ENCODE measurements at regions not wholly inside any gene's neighbourhood (a gene's known extent, or its start where the extent isn't known, plus 50 kb on each side); places are given as distances from the start of the nearest gene placed in this dataset.
"Not testable (repeated sequence)": the region's sequence is repeated elsewhere in the genome, so short reads cannot be mapped to it uniquely, and the experiment has no call there.

DNA sequence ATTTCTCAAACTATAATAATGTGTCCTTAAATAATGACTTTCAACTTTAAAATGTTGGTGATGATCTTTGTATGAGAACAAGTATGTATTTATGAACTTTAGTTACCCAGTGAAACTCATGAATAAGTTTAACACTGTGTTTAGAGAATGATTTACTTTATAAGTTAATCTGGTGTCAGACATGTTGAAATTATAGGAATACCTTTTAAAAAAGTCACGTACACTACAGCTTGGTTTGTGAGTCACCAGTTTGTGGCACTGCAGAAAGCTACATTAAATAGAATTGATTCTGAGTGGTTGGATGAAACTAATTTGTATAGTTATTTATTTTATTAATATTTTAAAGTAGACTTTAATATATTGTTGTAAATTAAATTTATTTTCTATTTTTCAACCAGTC lies 1366.2 kb upstream of the PCDH20 start:
- no peak for FAIRE-seq
- no peak for DNase-seq (ENCODE audit: insufficient read length, low spot score)
- TF ChIP-seq POLR2A (IDR thresholded peaks at IDR 0.05; ENCODE audit: low read depth, low read length), result no peak

DNA sequence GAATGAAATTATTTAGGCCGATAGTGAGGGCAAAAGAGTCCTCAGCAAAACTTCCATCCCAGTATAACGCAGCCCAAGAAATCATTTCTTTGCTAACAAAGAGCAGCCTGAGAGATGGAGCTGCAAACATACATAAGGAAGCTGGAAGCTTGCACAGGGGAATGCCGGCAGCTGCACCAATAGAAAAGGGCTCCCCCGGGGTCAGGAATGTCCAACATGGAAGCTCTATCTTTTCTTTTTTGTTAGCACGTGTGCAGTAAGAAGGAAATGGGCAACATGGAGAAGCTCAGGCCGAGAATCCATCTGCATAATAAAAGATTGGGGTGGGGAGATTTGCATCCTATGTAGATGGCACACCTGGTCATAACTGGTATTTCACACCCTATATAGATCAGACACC lies 1363.5 kb upstream of the PCDH20 start:
- DNase-seq (ENCODE audit: insufficient read length, low spot score), result no peak
- no peak for TF ChIP-seq POLR2A (IDR thresholded peaks at IDR 0.05; ENCODE audit: low read depth, low read length)
- FAIRE-seq, result no peak

DNA sequence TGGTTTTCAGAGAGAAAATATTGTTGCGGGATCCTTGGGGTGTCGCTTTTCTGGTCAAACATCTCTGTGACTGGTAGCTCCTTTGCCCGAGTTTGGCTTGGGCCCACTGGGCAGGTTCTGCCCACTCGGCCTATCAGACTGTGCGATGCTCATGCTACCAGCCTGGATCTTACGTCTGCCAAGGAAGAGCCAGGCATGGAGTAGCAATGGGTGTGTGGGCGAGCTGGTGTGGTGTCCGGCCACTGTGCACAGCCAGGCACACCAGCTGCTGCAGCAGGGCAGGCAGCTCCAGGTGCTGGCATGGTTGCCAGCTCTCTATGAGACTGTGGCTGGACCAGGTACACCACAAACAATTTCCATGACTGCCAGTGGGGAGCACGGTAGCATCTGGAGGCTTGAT lies 1351.8 kb upstream of the PCDH20 start:
- FAIRE-seq (no peak), DNase-seq (ENCODE audit: insufficient read length, low spot score) (no peak)
- no peak for TF ChIP-seq POLR2A (IDR thresholded peaks at IDR 0.05; ENCODE audit: low read depth, low read length)

DNA sequence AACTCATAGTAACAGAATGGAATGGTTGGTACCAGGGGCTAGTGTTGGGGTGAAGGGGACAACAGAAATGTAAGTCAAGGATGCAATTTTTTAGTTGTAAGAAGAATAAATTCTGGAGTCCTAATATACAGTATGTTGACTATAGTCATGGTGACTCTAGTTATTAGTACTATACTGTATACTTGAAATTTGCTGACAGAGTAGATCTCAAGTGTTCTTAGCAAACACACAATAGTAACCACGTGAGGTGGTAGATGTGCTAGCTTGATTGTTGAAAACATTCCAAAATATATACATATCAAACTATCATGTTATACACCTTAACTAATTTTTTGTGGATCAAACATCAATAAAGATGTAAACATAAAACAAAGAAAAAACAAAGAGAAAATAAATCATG lies 1345.1 kb upstream of the PCDH20 start:
- DNase-seq (ENCODE audit: insufficient read length, low spot score) (no peak), FAIRE-seq (no peak)
- TF ChIP-seq POLR2A (IDR thresholded peaks at IDR 0.05; ENCODE audit: low read depth, low read length), result no peak

DNA sequence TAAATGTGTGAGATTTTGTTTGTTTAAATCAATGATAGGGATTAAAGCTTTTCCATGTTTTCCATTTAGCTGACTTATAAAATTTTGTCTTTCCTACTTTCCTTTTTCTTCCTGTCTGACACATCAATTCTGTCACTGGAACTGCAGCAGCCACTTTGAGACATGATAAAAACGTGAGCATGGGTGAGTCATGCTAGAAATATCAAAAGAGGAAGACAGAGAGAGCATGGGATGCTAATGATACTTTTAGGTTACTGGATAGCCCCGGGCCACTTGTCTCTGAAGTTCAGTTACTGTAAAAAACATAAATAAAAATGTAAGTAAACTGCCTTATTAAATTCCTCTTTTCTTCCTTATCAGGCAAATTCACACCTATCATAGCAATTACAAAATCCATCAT lies 1332.0 kb upstream of the PCDH20 start:
- no peak for FAIRE-seq

DNA sequence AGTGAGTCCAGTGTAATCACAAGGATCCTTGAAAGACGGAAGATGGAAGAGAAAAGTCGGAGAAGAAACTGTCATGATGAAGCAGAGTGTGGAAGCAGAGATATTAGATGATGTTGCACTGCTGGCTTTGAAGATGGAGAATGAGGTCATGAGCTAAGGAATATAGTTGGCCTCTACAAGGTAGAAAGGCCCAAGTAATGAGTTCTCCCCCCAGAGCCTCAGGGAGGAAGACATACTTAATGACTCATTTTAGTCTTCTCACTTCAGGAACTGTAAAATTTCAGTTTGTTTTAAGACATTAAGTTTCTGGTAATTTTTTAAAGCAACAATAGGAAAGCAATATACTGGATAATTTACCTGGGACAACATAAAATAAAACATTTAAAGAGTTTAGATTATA lies 1331.5 kb upstream of the PCDH20 start:
- no peak for DNase-seq (ENCODE audit: insufficient read length, low spot score)
- FAIRE-seq, result no peak
- TF ChIP-seq POLR2A (IDR thresholded peaks at IDR 0.05; ENCODE audit: low read depth, low read length), result no peak

More for the DNA sequence above, 1332.0 kb upstream of the PCDH20 start:
- TF ChIP-seq POLR2A (IDR thresholded peaks at IDR 0.05; ENCODE audit: low read depth, low read length), result no peak
- DNase-seq (ENCODE audit: insufficient read length, low spot score), result no peak

DNA sequence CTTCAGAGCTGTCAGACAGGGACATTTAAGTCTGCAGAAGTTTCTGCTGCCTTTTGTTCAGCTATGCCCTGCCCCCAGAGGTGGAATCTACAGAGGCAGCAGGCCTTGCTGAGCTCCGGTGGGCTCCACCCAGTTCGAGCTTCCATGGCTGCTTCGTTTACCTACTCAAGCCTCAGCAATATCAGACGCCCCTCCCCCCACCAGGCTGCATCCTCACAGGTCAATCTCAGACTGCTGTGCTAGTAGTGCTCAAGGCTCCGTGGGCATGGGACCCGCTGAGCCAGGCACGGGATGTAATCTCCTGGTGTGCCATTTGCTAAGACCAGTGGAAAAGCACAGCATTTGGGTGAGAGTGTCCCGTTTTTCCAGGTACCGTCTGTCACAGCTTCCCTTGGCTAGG lies 1314.1 kb upstream of the PCDH20 start:
- not testable (repeated sequence) for DNase-seq (ENCODE audit: insufficient read length, low spot score); FAIRE-seq

DNA sequence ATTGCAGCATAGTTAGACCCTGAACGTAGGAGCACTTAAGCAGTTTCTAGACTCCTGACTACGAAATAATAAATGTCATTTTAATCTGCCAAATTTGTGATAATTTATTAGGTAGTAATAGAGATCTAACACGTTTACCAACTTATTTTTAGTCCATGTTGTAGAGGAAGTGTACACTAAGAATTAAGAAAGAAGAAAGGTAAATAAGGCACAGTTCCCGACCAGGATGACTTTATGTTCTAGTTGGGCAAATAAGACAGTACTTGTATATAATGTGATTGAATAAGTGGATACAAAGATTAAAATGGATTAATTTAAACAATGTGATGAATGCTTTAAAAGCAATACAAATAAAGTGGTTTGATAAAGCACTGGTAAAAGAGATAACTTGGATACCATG lies 1306.2 kb upstream of the PCDH20 start:
- DNase-seq (ENCODE audit: insufficient read length, low spot score), result no peak
- FAIRE-seq, result no peak
- TF ChIP-seq POLR2A (IDR thresholded peaks at IDR 0.05; ENCODE audit: low read depth, low read length), result no peak

DNA sequence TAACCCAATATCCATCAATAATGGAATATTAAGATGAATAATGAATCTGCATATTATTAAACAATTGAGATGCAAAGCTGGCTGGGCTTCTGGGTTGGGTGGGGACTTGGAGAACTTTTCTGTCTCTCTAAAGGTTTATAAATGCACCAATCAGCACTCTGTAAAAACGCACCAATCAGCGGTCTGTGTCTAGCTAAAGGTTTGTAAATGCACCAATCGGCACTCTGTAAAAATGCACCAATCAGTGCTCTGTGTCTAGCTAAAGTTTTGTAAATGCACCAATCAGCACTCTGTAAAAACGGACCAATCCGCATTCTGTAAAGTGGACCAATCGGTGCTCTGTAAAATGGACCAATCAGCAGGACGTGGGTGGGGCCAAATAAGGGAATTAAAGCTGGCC lies 1296.3 kb upstream of the PCDH20 start:
- DNase-seq (ENCODE audit: insufficient read length, low spot score); FAIRE-seq: not testable (repeated sequence)

DNA sequence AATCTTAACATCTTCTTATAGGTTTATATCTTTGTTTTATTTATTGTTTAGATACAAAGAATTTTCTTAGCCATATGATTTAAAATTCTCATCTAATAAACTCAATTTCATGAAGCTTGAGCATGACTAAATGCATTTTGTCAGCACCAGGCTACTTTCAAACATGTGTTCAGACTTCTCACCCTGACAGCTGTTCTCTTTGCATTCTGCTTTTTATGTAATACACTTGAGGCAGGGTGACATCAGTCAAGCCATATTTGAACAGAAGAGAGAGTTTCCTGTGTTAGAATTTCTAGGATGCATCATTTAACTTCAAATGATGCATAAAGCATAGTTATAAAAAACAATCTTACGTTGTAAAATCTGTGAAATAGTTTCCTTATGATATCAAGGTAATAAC lies 1295.1 kb upstream of the PCDH20 start:
- DNase-seq (ENCODE audit: insufficient read length, low spot score) (no peak), FAIRE-seq (no peak)
- TF ChIP-seq POLR2A (IDR thresholded peaks at IDR 0.05; ENCODE audit: low read depth, low read length), result no peak

DNA sequence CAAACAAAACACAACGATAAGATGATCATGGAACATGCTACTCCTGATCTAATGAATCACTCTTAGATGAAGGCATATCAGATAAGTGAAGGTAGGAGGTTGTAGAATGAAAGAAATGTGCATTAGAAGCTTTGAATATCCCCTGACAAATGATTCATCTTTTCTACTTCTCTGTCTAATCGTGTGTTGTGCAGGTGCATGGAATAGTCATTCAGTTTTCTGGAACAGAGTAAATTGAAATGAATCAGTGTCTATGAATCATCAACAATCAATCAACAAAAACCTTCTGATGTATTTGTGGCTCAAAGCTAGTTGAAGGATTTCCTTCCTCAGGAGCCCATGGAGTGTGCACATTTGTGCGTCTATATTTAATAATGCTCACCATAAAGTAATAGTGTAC lies 1290.4 kb upstream of the PCDH20 start:
- peak; percentile 53 for FAIRE-seq
- DNase-seq (ENCODE audit: insufficient read length, low spot score), result no peak
- TF ChIP-seq POLR2A (IDR thresholded peaks at IDR 0.05; ENCODE audit: low read depth, low read length), result no peak

DNA sequence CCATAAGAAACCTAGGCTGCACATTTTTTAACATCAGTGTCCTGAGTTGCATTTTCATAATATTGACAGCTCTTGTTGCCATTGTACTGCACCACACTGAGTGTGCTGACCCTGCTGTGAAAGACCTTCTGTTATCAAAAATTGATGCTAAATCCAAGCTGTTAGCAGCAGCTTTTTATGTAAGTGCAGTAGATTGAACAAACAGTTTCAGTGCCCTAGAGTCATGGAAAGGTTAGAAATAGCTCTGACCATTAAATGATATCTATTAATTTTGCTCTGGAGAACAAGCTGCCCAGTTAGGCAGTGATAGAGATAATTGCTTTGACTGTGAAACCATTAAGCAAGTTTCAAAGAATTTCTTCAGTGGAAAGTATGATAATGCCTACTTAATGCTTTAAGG lies 1289.2 kb upstream of the PCDH20 start:
- no peak for TF ChIP-seq POLR2A (IDR thresholded peaks at IDR 0.05; ENCODE audit: low read depth, low read length)
- FAIRE-seq, result no peak
- no peak for DNase-seq (ENCODE audit: insufficient read length, low spot score)

DNA sequence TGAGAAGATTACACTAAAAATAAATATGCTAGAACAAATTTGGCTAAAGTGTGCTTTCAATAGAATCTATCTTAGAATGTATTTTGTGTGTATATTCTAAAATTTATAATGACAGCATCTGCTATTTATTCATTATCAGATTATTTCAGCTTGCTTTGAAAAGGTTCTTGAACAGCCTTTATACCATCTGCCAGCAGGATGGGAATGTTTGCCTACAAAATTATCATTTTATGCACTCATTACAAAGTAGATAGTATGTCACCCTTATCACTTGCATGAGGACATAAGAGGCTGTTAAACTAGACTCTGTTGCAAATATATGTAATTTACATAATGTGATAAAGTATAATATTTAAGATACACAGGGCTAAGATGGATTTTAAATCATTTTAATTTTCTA lies 1286.9 kb upstream of the PCDH20 start:
- TF ChIP-seq POLR2A (IDR thresholded peaks at IDR 0.05; ENCODE audit: low read depth, low read length), result no peak
- FAIRE-seq, result no peak
- DNase-seq (ENCODE audit: insufficient read length, low spot score), result no peak

DNA sequence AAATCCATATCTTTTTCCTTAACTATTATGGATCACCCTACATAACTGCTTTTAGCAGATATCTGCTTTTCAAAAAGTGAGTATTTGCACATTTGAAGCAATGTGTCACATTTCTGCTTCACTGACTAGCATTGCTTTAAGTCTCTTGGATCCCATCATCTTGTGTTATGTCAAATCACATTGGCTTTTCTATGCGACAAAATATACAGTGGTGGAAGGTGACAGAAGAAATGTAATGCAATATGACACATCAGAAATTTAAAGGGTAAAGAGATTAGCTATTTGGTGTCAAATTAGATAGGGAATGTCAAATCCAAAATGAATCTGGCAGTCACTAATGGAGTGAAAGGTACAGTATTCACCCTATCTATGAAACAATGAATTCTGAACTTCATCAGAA lies 1282.1 kb upstream of the PCDH20 start:
- DNase-seq (ENCODE audit: insufficient read length, low spot score) (no peak), FAIRE-seq (no peak)
- no peak for TF ChIP-seq POLR2A (IDR thresholded peaks at IDR 0.05; ENCODE audit: low read depth, low read length)

DNA sequence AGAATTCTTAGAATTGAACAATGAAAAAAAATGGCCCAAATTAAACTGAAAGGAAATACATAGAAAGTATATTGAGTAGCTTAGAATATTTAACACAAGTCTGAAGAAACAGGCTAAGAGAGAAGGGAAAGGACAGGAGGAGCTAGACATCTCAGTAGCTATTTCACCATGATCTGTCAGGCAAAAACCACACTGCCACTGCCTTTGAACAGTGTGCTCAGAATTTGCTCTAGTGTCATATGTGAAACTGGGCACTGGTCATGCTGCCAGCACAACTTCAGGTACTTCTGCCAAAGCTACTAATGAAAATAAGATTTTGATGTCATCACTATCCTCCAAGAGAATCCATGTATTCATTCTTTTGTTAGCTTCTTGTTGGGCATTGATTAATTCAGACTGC lies 1280.8 kb upstream of the PCDH20 start:
- TF ChIP-seq POLR2A (IDR thresholded peaks at IDR 0.05; ENCODE audit: low read depth, low read length), result no peak
- FAIRE-seq, result peak; percentile 43
- no peak for DNase-seq (ENCODE audit: insufficient read length, low spot score)

DNA sequence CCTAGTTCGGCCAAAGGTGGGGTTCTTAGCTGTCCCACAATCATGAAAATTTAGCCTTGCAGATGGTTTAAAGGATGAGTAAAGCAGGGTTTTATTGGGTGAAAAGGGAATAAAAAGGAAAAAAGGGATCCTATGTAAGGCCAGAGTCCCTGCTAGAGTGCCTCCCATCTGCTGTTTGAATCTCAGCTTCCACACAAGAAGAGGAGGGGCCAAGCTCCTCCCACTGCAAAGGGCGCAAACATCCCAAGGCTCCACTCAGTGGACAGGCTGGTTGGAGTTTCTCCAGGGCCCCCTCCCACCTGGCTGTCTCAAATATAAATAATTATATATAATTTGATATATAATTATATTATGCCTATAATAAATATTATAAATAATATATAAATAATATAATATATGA lies 1272.1 kb upstream of the PCDH20 start:
- DNase-seq (ENCODE audit: insufficient read length, low spot score) (no peak), FAIRE-seq (no peak)
- TF ChIP-seq POLR2A (IDR thresholded peaks at IDR 0.05; ENCODE audit: low read depth, low read length), result no peak

Data from H54 (cell line).